SIG-M5 treated with dmso at 0.1 percent for 504 hours (cell line): ENCODE measurements at regions not wholly inside any gene's neighbourhood (a gene's known extent, or its start where the extent isn't known, plus 50 kb on each side); places are given as distances from the start of the nearest gene placed in this dataset.

ENCODE experiments used
- DNase-seq: peaks from one replicate; lab custom pipeline; 2025; ENCODE audit not compliant: unreplicated experiment; lab: John Stamatoyannopoulos, UW

GRCh38 chr15:58269455-58270414 is 131.6 kb downstream of the AQP9 start:
- DNase-seq: peak; percentile 57

GRCh38 chr15:58271410-58271809 is 133.2 kb downstream of the AQP9 start:
- DNase-seq: no peak

GRCh38 chr15:58273104-58273503 is 134.9 kb downstream of the AQP9 start:
- DNase-seq: no peak

DNA sequence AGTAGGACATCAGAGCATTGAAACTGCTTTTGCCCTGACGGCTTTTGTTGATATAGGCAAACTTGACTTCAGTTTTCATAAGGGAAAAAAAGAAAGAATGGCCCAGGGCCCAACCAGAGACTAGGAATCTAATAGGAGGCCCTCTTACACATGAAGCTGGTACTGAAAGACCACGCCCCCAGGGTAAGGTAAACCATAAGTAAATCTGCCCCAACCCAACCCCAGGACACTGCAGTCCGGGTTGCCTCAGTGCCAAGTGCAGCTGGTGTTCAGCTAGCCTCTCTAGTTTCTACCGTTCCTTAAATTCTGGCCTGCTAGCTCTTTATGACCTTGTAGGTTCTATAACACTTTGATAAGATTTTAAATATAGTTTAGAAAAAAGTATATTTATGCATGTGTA is 136.7 kb downstream of the AQP9 start:
- no peak for DNase-seq

GRCh38 chr15:58275785-58276184 is 137.6 kb downstream of the AQP9 start:
- DNase-seq: no peak

- DNase-seq: no peak
Measured at GRCh38 chr15:58276924-58277323, 138.7 kb downstream of the AQP9 start.

DNA sequence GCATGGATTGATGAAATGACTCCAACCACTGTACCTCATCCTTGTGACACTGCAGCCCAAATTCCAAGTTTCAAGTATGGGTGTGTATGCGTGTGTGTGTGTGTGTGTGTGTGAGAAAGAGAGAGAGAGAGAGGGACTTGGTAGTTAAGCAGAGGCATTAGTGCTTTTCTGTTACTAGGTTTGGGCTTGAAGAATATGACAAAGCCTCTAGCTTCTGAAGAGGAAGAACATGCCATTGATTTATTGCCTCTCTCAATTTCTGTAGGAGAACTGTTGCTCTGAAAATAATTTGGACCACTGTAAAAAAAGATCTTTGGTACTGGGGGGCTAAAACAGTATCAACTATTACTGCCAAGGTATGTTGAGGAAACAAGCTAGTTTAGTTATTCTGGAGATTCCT is 139.2 kb downstream of the AQP9 start:
- no peak for DNase-seq

GRCh38 chr15:58279106-58279505 is 140.9 kb downstream of the AQP9 start:
- DNase-seq: no peak

- no peak for DNase-seq
Measured at GRCh38 chr15:58279654-58280053, 141.5 kb downstream of the AQP9 start.

- DNase-seq: no peak
Measured at GRCh38 chr15:58282060-58282708, 144.0 kb downstream of the AQP9 start.

DNA sequence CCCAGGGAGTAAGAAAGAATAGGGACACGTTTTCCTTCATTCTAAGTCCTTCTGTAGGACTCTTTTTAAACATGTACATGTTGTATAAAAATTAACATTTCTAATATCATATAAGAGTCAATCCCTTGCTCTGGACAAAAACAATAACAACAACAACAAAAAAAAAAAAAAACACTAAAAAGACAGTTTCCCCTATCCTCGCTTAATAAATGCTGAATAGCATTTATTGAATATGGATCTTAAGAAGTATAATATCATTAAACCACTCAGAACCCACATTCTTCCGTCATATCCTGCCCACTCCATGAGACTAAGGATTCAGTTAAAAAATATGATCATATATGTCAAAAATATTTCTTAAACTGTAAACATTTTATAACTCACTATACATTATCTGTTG is 145.1 kb downstream of the AQP9 start:
- DNase-seq: no peak

DNA sequence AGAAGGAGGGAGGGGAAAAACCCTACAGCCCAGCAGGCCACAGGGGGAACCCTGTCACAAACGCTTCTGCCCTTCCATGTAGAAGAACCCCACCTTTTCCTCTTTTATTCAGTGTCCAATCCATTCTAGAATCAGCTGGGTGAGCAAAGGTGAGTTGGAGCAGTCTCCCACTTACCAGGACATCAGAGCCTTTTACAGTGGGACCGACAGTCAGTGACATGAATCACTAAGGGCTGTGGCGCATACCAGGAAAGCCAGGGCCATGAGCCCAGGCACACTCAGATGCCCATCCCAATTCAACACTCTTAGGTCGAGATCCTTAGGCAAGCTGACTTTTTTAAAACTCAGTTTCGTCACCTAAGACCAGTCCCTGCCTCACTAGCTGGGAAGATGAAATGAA is 146.1 kb downstream of the AQP9 start:
- DNase-seq: no peak

- DNase-seq: no peak
Measured at GRCh38 chr15:58285212-58285920, 146.4 kb upstream of the LIPC start.

- no peak for DNase-seq
Measured at GRCh38 chr15:58285921-58286278, 145.9 kb upstream of the LIPC start.

DNA sequence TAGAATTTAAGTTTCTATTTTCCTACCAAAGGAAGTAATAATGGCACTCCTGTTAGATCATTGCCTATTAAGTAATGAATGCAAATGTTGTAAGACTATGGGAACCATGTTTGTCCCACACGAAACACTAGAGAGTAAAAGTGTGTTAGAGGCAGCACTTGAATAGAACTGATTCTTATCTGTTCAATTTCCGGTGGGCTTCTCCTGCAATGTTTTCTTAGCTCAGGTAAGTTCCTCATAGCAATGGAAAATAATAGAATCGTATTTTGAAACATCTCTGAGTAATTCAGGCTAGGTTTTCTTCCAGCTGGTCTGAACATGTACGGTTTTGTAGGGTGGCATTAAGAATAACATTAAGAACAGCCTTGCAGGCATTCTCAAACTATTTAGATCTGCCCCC is 145.3 kb upstream of the LIPC start:
- DNase-seq: no peak

- DNase-seq: no peak
Measured at GRCh38 chr15:58287891-58288290, 143.9 kb upstream of the LIPC start.

DNA sequence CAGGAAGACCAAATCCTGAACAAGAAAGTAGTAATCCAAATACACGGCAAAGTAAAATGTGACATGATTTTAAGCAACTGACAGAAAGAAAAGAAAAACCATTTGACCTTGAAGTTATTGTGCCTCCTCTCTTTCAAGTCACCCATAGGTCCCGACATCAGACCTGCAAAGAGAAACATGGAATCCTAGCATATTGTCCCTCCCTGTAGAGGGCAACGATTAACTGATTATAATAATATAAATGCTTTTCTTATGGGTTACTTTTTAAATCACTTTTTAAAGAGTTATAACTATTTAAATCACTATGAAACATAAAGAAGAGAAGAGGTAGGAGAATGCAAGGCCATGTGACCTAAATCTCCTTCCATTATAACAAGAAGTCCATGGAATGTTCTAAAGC is 143.2 kb upstream of the LIPC start:
- DNase-seq: no peak

- no peak for DNase-seq
Measured at GRCh38 chr15:58291848-58292247, 139.9 kb upstream of the LIPC start.

GRCh38 chr15:58292751-58293175 is 139.0 kb upstream of the LIPC start:
- no peak for DNase-seq

DNA sequence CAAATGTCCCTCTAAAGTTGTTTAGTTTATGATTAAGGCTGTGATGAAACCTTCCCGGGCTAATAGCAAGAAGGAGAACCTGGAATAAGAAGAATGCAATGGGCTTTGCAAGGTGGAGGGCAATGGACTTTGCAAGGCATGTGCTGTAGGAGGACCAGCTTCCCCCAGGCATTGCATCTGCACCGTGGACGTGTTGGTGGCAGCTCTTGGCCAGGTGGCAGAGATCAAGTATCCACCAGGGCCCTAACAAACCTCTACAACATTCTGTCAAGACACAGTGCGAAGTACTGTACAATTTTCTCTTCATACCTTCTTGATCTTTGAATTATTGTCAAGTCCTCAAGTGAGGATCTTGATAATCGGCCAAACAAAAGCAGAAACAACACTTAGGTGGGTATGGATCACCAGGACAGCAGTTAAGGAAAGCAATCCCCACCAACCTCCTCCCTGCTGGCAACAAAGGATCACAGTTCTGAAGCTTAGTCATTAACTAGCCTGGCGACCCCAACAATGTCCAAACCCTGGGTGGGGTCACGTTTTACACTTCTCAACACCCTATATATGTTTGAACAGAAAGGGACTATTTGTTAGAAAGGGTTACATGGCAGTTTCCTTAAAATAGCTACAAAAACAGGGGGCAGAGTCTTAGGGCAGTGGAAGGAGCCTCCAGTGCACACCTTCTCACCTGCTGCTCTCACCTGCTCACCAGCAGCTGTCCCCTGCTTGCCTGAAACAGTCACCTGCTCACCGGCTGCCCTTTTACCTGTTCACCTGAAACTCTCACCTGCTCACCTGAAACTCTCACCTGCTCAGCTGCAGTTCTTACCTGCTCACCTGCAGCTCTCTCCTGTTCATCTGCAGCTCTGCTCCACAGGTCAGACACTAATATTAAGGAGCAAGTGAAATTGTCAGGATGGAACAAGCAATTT is 137.9 kb upstream of the LIPC start:
- DNase-seq: no peak
